Loucy (cell line): ENCODE measurements at regions not wholly inside any gene's neighbourhood (a gene's known extent, or its start where the extent isn't known, plus 50 kb on each side); places are given as distances from the start of the nearest gene placed in this dataset.

ENCODE experiments used
- H2AFZ ChIP-seq: fragments of 200-600 bp; sonication (generic); 2 replicates; pipeline ENCODE4 v1.6.0; 2016; ENCODE audit warnings: antibody characterized with exemption, mild to moderate bottlenecking, low read length, moderate library complexity
- H3F3A ChIP-seq: fragments of 200-600 bp; 2 replicates; pipeline ENCODE4 v1.6.0; 2016; ENCODE audit warnings: antibody characterized with exemption, low read depth, mild to moderate bottlenecking
- H3K27me3 ChIP-seq: fragments of 200-600 bp; sonication (generic); 2 replicates; pipeline ENCODE4 v1.6.1; 2014; ENCODE audit warnings: low read length, mild to moderate bottlenecking; ENCODE audit not compliant: insufficient read depth, poor library complexity, severe bottlenecking
- H3K36me3 ChIP-seq: fragments of 200-600 bp; sonication (generic); 2 replicates; pipeline ENCODE4 v1.6.1; 2016; ENCODE audit warnings: low read length; ENCODE audit not compliant: insufficient read depth
- H3K4me1 ChIP-seq: fragments of 200-600 bp; sonication (generic); 2 replicates; pipeline ENCODE4 v1.5.1; 2014; ENCODE audit warnings: low read length, mild to moderate bottlenecking; ENCODE audit not compliant: insufficient read depth, poor library complexity, severe bottlenecking
- H3K4me2 ChIP-seq: fragments of 200-600 bp; sonication (generic); 2 replicates; pipeline ENCODE4 v1.6.0; 2014; ENCODE audit warnings: antibody characterized with exemption, low read length, low read depth, mild to moderate bottlenecking; ENCODE audit not compliant: poor library complexity, severe bottlenecking
- H3K4me3 ChIP-seq: fragments of 200-600 bp; sonication (generic); 2 replicates; pipeline ENCODE4 v1.5.1; 2014; ENCODE audit warnings: low read length, mild to moderate bottlenecking, mixed read lengths; ENCODE audit not compliant: poor library complexity, severe bottlenecking
- H3K79me2 ChIP-seq: fragments of 200-600 bp; sonication (generic); 2 replicates; pipeline ENCODE4 v1.6.1; 2014; ENCODE audit warnings: low read length; ENCODE audit not compliant: insufficient read depth
- H3K9ac ChIP-seq: fragments of 200-600 bp; sonication (generic); 2 replicates; pipeline ENCODE4 v1.6.0; 2014; ENCODE audit warnings: mild to moderate bottlenecking, low read depth, low read length, moderate library complexity; ENCODE audit not compliant: poor library complexity, severe bottlenecking
- H3K9me2 ChIP-seq: fragments of 200-600 bp; sonication (generic); replicated peaks from 2 replicates; pipeline ENCODE4 v1.6.1; 2016; ENCODE audit warnings: low read depth, low read length, mixed read lengths
- H3K9me3 ChIP-seq: fragments of 200-600 bp; sonication (generic); 2 replicates; pipeline ENCODE4 v1.6.1; 2014; ENCODE audit warnings: mild to moderate bottlenecking, antibody characterized with exemption, low read length, low read depth; ENCODE audit not compliant: insufficient read depth
- H4K20me1 ChIP-seq: fragments of 200-600 bp; sonication (generic); 2 replicates; pipeline ENCODE4 v1.6.0; 2014; ENCODE audit warnings: antibody characterized with exemption, low read length, mild to moderate bottlenecking; ENCODE audit not compliant: insufficient read depth, poor library complexity, severe bottlenecking
- EZH2phosphoT487 ChIP-seq: fragments of 200-600 bp; IDR thresholded peaks from 2 replicates; pipeline ENCODE4 v1.6.1; 2018; ENCODE audit warnings: antibody characterized with exemption, mild to moderate bottlenecking, moderate library complexity, borderline replicate concordance
- TF ChIP-seq, protein P1 (sequence below): fragments of 200-600 bp; sonication (generic); conservative IDR thresholded peaks from 2 replicates; pipeline ENCODE4 v1.5.1; 2014; ENCODE audit warnings: mild to moderate bottlenecking, antibody characterized with exemption, low read length

DNA sequence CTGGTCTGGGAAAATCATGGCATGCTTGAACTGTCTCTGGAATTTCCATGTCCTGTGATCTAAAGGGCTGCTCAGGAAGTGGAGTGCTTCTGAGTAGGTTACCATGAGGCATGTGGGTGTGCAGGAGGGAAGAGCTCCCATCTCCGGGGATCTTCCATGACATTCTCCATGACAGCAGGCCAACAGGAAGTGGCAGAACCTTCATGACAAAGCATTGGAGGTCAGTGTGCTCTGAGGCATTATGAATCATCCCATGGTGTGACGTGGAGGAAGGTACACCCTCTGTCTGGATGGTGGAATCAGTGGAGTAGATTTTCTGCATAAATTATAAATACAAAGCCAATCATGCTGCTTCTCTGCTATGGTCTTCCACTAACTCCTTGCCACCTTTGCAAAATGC is 139.6 kb upstream of the E2F8 start:
- Histone ChIP-seq H3K9me2 (no peaks in the 10 kb centered on the region), H3K4me3 (no peak overlapping the region), H3K9me3 (no peaks in the 10 kb centered on the region), H3K4me2 (no peak overlapping the region), H3K36me3 (no peaks in the 10 kb centered on the region), H3K27me3 (no peaks in the 10 kb centered on the region), H3K79me2 (no peaks in the 10 kb centered on the region), H3K4me1 (peaks cover 8% of the 10 kb centered on the region), H2AFZ (no peak overlapping the region), H3K9ac (no peak overlapping the region), H4K20me1 (no peaks in the 10 kb centered on the region), H3F3A (no peaks in the 10 kb centered on the region)
- TF ChIP-seq, protein P1, sequence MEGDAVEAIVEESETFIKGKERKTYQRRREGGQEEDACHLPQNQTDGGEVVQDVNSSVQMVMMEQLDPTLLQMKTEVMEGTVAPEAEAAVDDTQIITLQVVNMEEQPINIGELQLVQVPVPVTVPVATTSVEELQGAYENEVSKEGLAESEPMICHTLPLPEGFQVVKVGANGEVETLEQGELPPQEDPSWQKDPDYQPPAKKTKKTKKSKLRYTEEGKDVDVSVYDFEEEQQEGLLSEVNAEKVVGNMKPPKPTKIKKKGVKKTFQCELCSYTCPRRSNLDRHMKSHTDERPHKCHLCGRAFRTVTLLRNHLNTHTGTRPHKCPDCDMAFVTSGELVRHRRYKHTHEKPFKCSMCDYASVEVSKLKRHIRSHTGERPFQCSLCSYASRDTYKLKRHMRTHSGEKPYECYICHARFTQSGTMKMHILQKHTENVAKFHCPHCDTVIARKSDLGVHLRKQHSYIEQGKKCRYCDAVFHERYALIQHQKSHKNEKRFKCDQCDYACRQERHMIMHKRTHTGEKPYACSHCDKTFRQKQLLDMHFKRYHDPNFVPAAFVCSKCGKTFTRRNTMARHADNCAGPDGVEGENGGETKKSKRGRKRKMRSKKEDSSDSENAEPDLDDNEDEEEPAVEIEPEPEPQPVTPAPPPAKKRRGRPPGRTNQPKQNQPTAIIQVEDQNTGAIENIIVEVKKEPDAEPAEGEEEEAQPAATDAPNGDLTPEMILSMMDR, result no peak
- no peak for TF ChIP-seq EZH2phosphoT487

DNA sequence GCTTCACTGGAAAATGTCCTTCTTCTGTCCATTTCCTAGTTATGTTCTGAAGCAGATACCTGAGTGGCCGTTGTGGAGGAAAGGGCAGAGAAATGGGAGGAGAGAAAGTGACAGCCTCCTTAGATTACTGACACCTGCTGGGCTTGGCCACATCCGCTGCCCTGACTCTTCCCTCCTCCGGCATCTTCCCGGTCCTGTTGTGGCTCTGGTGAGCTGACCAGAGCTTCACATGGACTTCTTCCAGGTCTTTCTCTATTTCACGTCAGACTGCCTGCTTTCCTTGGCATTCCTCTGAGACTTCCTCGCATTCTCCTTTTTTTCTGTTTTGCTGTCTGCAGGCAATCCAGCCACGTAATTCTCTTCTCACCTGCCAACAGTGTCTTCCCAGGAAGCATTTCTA is 138.7 kb upstream of the E2F8 start:
- Histone ChIP-seq H3K4me2 (no peak overlapping the region), H3K4me1 (peaks cover 8% of the 10 kb centered on the region), H3K9ac (no peak overlapping the region), H3K36me3 (no peaks in the 10 kb centered on the region), H2AFZ (no peak overlapping the region), H3K27me3 (no peaks in the 10 kb centered on the region), H3K9me2 (no peaks in the 10 kb centered on the region), H3K79me2 (no peaks in the 10 kb centered on the region), H3K4me3 (no peak overlapping the region), H3K9me3 (no peaks in the 10 kb centered on the region), H4K20me1 (no peaks in the 10 kb centered on the region), H3F3A (no peaks in the 10 kb centered on the region)
- TF ChIP-seq EZH2phosphoT487, result no peak
- TF ChIP-seq, protein P1, result no peak

DNA sequence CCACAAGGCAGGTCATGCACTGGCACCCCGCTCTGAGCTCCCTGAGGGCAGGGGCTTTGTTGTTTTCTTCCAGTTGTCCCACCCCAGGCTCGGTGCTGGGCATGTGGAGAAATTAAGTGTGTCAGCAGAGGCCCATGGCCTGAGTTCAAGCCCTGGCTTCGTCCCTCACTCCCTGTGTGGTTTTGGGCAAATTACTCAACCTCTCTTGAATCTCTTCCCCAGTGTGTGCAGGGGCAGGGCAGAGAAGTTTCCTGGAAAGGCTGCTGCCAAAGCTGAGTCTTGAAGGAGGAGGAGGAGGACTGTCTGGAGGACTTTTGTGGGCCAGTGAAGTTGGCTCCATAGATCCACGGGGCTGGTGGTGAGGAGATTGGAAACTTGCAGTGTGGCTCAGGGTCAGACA is 138.1 kb upstream of the E2F8 start:
- Histone ChIP-seq H3K36me3 (no peaks in the 10 kb centered on the region), H3K9ac (no peak overlapping the region), H3K9me3 (no peaks in the 10 kb centered on the region), H4K20me1 (no peaks in the 10 kb centered on the region), H3F3A (no peaks in the 10 kb centered on the region), H3K4me1 (peaks cover 8% of the 10 kb centered on the region), H3K27me3 (no peaks in the 10 kb centered on the region), H3K4me2 (no peak overlapping the region), H3K9me2 (no peaks in the 10 kb centered on the region), H3K4me3 (no peak overlapping the region), H2AFZ (no peak overlapping the region), H3K79me2 (no peaks in the 10 kb centered on the region)
- TF ChIP-seq, protein P1, result no peak
- no peak for TF ChIP-seq EZH2phosphoT487
